GM12875 (cell line): ENCODE measurements at regions not wholly inside any gene's neighbourhood (a gene's known extent, or its start where the extent isn't known, plus 50 kb on each side); places are given as distances from the start of the nearest gene placed in this dataset.

ENCODE experiments used
- H3K4me3 ChIP-seq: one replicate; pipeline ENCODE4 v1.5.1; 2011; ENCODE audit warnings: low read depth, low read length, control low read depth
- CTCF ChIP-seq: IDR thresholded peaks from 2 replicates; pipeline ENCODE4 v1.5.1; 2011; ENCODE audit warnings: low read depth, mild to moderate bottlenecking, control low read depth, inconsistent platforms, low read length, moderate library complexity, borderline replicate concordance; ENCODE audit not compliant: insufficient read depth

GRCh38 chr6:48743738-48744137, 632.7 kb upstream of the PTCHD4 start:
- H3K4me3 ChIP-seq: no peak overlapping the region
- no peak for TF ChIP-seq CTCF

- no peak overlapping the region for H3K4me3 ChIP-seq
- TF ChIP-seq CTCF: no peak
Measured at GRCh38 chr6:48736501-48737206, 625.7 kb upstream of the PTCHD4 start.

DNA sequence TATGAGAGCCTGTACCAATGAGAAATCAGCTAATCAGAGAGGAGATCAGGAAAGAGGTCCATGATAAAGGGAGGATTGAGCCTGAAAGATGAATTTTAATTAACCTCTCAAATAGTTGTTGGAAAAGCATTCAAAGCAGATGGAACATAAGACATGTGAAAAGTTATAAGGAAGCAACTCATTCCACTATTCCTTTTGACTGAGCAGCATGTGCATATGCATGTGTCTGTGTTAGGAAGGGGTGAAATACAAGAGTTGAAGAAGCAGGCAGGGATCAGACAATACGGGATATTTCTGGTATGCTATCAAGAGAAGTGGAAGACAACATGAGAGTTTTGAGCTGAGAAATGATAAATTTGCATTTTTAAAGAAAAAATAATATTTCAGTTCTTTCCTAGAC, 624.8 kb upstream of the PTCHD4 start:
- TF ChIP-seq CTCF: no peak
- H3K4me3 ChIP-seq: no peak overlapping the region

DNA sequence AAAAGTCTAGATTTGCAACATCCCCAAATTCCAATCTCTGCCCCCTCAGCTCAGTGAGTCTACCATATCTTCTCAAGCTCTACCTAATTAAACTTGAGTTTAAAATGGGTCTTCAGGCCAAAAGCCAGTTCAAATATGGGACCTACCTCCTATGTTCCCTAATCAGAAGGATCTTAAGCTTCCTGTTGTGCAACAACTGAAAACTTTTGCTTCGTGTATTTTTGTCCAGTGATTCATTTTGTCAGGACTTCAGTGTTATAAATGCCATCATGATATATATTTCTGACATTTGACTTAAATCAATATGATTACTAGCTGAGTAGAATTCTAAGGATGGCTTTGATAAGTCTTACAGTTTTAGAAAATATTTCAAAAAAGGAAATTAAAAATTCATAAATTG, 622.6 kb upstream of the PTCHD4 start:
- no peak for TF ChIP-seq CTCF
- H3K4me3 ChIP-seq: no peak overlapping the region

- H3K4me3 ChIP-seq: no peak overlapping the region
- no peak for TF ChIP-seq CTCF
Measured at GRCh38 chr6:48714699-48715098, 603.7 kb upstream of the PTCHD4 start.

GRCh38 chr6:48714250-48714649, 603.3 kb upstream of the PTCHD4 start:
- no peak overlapping the region for H3K4me3 ChIP-seq
- no peak for TF ChIP-seq CTCF

- no peak overlapping the region for H3K4me3 ChIP-seq
- no peak for TF ChIP-seq CTCF
Measured at GRCh38 chr6:48713612-48714011, 602.6 kb upstream of the PTCHD4 start.
